HG03135 (cell line): ENCODE measurements at regions not wholly inside any gene's neighbourhood (a gene's known extent, or its start where the extent isn't known, plus 50 kb on each side); places are given as distances from the start of the nearest gene placed in this dataset.
A peak's percentile ranks its signal among the peaks of the same experiment; 100 is the strongest.

Experiments
- ATAC-seq: cut with Tn5 transposase; IDR thresholded peaks from one replicate; pipeline ENCODE4 v1.9.1; 2021; ENCODE audit warnings: mild to moderate bottlenecking, moderate library complexity; ENCODE audit not compliant: unreplicated experiment

GRCh38 chr1:38477811-38478210, 381.8 kb downstream of the RRAGC start:
- ATAC-seq = no peak

DNA sequence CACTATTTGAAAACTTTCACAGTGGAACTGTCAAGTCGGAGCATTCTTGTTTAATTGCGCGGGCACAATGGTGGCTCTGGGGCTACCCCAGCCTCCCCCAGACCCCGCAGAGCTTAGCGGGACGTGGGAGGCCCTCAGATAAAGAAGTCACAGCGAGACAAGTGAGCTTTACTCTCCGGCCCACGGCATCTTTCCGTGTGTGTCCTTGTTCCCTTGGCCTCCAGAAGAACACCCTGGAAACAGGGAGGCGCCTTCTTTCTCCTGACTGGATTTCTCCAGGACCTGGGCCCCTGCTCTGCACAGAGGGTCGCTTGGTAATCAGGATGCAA, 382.8 kb downstream of the RRAGC start:
- ATAC-seq = no peak

DNA sequence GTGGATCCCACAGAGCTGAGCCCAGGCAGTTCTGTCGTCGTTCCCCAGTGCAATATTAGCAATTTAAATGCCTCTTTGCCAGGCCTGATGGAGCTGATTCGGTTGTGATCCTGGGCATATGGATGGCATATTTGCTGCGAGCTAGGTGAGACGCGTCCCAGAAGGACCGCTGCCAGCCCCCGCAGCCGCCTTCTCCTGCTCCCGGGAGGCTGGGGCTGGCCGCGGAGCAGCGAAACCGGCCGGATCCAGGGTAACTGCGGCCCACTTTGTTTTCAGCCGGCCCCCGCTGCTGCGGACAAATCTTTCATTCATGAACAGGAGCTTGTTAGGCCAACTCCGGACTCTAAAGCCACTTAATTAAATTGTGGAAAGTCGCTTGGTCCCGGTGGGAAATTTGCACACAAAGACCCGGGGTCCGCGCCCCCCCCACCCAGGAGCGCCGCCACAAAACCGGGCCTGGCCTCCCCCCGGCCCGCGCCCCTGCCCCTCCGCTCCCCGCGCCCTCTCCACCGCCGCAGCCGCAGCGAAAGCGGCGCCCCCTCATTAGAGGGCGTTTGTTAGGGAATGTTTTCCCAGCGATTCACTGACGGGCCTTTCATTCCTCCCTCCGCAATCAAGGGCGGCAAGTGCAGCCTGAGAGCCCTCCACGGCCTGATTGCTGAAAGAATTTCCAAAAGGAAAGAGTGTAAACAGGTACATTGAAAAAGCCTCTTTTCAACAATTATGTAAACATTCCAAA, 383.3 kb downstream of the RRAGC start:
- ATAC-seq = no peak

DNA sequence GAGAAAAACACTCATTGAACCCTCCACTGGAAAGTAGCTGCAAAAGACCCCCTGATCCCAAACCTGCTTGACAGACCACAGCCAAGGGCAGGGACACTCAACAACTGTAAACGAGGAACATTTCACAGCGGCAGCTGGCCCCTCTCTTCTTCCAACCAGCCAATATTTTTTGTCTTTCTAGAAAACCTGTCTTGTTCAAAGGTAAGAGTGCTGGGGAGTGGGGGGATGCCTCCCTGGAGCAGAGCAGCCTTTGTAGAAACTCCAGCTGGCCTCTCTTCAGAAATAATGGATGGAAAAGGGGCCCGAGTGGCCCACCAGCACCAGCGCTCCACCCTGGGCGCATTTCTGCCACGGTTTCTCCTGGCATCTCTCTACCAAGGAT, 384.0 kb downstream of the RRAGC start:
- ATAC-seq = no peak

DNA sequence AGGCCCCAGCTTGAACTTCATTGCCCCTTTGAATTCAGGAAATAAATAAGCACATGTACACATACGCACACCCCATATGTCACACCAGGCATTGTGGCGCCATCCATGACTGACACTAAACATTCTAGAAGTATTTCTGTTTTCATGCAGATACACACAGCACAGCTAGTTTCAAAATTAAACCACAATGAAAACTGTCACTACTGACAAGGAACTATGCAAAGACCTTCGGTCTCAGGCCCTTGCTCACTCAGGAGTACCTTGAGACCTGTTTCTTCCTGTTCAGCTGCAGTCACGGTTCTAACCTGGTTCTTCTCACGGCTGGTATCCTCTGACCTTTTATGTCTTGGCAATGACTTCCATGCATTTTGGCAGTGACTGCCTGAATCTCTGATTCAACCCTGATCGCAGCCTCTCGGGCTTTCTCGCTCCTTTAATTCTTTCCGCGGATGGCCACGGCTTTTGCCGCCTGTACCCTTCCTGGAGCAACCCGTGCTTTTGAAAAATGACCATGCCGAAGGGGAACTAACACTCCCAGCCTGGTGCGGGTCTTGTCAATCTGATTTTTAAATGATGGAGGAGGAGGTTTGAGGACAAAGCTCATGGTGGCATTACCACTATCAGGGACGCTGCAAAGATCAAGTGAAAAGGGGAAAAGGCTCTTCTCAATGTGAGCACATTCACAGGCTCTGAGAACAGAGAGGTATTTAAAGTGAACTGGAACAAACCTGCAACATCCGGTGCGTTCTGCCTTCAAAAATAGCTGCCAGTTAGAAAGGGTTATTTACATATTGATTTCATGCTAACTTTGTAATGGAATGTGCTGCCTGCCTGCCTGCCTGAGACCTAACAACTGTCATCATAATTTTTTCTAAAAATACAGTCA, 384.6 kb downstream of the RRAGC start:
- ATAC-seq = peak; percentile 85

GRCh38 chr1:38466487-38466886, 393.1 kb downstream of the RRAGC start:
- ATAC-seq = no peak

DNA sequence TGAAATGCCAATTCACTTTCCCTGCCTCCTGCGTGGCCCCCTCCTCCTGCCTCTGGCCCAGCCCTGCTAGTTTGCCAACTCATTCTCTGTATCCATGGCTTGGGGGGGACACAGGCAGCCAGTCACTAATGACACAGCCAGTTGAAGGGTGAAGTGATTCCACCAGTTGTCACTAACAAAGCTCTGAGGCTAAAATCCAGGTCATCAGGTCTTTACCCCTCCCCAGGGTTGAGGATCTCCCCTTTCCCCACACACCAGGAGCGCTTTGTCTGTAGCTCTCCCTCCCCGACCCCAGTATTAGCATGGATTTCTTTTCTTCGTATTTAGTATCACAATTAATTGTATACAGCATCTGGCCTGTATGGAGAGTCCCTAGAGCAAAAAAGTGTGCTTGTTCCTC, 394.1 kb downstream of the RRAGC start:
- ATAC-seq = no peak

DNA sequence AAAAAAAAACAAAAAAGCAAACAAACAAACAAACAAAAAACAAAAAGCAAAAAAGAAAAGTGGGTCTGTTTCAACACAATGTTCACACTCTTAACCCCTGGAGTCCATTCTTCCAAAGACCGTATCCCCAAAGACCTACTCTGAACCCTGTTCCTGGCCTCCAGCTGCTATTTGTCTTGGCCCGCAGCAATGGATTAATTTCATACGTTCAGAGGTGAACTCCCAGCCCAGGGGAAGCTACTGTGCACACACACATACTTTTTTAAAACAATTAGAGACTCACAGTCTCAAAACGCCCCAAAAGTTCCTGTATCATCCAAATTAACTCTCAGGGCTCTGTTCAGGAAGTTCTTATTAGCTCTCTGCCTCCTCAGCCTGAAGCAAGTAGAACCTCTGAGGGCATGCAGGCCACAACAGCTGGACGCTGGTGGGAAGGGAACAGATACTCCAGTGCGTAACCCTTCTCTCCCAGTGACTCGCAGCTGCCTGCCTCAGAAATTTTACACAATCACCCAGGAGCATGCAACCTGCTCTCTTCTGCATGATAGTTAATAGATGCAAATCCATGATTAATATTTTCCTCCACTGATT, 395.4 kb downstream of the RRAGC start:
- no peak for ATAC-seq

- ATAC-seq = no peak
These were observed 396.5 kb downstream of the RRAGC start for GRCh38 chr1:38463074-38463473.

- no peak for ATAC-seq
These were observed 403.1 kb downstream of the RRAGC start for GRCh38 chr1:38456531-38456876.

- no peak for ATAC-seq
These were observed 403.6 kb downstream of the RRAGC start for GRCh38 chr1:38455829-38456530.

DNA sequence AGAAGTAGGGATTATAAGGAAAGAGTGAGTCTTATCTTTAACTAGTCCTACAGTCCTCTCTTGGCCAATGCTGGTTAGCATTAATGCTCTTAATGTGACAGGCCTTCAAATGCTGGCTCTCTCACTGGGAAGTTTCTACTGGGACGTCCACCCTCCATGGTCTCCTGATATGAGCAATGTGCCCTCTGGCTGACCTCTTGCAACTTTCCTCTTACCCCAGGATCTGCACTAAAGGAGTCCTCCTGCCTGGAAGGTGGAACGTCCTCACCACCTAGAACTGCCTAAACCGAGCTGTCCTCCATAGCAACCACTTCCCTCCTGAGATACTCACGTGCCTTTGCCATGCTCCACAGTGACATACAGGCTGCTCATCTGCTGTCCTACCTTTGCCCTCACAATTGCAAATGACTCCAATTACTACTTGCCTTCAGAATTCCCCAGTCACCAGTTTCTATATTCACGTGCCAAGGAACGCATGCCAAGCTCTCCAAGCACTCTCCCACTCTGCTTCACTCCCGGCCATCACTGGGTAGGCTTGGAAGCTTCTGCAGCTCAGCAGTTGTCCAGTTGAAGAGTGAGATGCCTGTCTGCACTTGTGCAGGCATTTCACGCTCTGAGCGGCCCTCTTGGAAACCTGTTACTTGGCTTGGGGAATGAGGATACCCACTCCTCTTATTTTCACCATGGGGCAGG, 404.7 kb downstream of the RRAGC start:
- no peak for ATAC-seq

DNA sequence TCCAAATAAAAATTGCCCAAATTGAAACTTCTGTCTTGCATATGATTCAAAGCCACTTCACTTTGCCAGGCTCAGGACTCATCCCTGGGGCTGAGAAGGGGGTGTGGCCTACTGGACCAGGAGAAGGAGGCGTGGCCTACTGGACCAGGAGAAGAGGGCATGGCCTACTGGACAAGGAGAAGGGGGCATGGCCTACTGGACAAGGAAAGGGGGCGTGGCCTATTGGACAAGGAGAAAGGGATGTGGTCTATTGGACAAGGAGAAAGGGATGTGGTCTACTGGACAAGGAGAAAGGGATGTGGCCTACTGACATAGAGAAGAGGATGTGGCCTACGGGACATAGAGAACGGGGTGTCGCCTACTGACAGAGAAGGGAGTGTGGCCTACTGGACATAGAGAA, 405.3 kb downstream of the RRAGC start:
- ATAC-seq = no peak

GRCh38 chr1:38452246-38452645, 405.7 kb upstream of the POU3F1 start:
- ATAC-seq = no peak

GRCh38 chr1:38451541-38451993, 405.0 kb upstream of the POU3F1 start:
- ATAC-seq = no peak

GRCh38 chr1:38448893-38449292, 402.3 kb upstream of the POU3F1 start:
- no peak for ATAC-seq

GRCh38 chr1:38446936-38447335, 400.3 kb upstream of the POU3F1 start:
- ATAC-seq = no peak

DNA sequence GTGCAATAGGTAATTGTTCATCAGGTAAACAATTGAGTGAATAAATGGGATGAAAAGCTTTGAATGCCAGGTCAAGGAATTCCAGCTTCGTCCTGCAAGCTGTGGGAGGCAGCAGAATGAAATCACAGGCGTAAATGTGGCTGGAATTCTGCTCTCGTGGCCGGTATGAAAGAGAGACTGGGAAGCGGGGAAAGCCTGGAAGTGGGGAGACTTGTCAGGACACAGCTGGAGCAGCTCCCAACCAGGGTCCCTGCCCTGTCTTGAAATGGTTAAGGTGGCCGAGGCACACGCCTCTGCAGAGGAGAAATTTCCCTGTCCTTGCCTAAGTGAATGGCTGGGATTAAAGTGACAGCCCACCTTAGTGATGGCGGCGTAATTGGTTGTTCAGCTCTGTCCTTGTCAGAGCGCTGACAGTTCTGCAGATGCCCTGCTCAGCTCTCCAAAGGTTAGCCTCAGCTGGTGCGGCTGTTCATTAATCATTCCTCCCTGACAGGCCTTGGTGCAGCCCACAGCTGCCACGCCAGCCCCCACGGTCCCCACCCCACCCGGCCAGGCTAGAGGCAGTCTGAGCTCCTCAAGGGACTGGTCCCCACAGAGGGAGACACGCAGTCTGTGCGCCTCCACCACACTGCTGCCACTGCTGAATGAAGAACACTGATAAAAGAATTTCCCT, 398.3 kb upstream of the POU3F1 start:
- no peak for ATAC-seq

DNA sequence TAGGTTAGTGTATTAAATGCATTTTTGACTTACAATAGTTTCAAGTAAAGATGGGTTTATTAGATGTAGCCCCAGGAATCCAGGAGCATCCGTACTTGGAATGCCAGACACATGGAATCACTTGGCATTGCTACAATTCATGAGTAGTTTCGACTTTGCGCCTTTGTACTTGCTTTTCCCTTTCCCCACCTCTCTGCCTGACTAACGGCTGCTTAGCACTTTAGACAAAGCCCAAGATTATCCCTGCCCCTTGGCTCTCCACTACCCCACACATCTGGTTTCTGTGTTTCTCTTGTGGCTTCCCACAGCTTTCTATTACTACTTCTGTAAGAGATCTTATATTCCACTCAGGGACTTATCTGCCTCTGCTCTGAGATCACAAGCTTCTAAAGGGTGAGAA, 397.7 kb upstream of the POU3F1 start:
- ATAC-seq = no peak

DNA sequence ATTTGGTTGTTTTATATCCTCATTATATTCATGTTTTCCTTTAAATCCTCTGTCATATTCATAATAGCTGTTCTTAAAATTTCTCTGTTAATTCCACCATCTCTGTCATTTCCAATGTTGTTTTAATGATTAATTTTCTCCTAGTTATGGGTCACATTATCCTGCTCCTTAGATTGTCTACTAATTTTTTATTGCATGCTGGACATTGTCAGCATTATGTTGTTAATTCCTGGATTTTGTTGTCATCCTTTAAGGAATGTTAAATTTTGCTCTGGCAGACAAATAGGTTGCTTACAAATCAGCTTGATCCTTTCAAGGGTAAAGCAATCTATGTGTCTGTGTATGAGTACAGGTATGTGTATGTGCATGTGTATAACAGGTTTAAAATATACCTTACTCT, 393.8 kb upstream of the POU3F1 start:
- no peak for ATAC-seq
